ENCODE measurements at regions not wholly inside any gene's neighbourhood (a gene's known extent, or its start where the extent isn't known, plus 50 kb on each side); places are given as distances from the start of the nearest gene placed in this dataset.
"Not testable (repeated sequence)": the region's sequence is repeated elsewhere in the genome, so short reads cannot be mapped to it uniquely, and the experiment has no call there.

- not testable (repeated sequence) for TF ChIP-seq MAX (IDR thresholded peaks at IDR 0.05; ENCODE audit: low read depth, low read length); POLR2A (IDR thresholded peaks at IDR 0.05; ENCODE audit: extremely low read depth, insufficient read length)
Measured at GRCh38 chr5:34186865-34187264, 143.9 kb upstream of the C1QTNF3 start.
